Endothelial cell of umbilical vein (primary cell): ENCODE measurements at regions not wholly inside any gene's neighbourhood (a gene's known extent, or its start where the extent isn't known, plus 50 kb on each side); places are given as distances from the start of the nearest gene placed in this dataset.

ENCODE experiments used
- BruUV-seq: library from RNA; stranded (reverse); fragments of 400-500 nt; replicated peaks from 2 replicates; lab custom pipeline; 2021; lab: Mats Ljungman, UMichigan
- CTCF ChIA-PET: fragments of 300-600, 350-600 bp; sonication (Branson Sonifier 250); formaldehyde crosslinking; loops from one replicate; lab custom pipeline; 2021; ENCODE audit warnings: antibody characterized with exemption, inconsistent platforms; lab: Charles Lee
- POLR2A ChIA-PET: fragments of 300-600, 350-600 bp; sonication (Branson Sonifier 250); formaldehyde crosslinking; loops from one replicate; lab custom pipeline; 2021; ENCODE audit warnings: antibody characterized with exemption, inconsistent platforms; lab: Charles Lee
- DNase-seq: peaks from one replicate; pipeline ENCODE4 v3.0.0-alpha.2; 2011; ENCODE audit warnings: low read depth, low spot score
- FAIRE-seq: peaks from 2 replicates; lab custom pipeline; 2011; peaks lifted over from hg19 to GRCh38; lab: Jason Lieb, UNC
- H2AFZ ChIP-seq: 2 replicates; pipeline ENCODE4 v1.6.0; 2012; ENCODE audit warnings: low read depth, low read length, control low read depth, inconsistent platforms
- H3K27ac ChIP-seq: 2 replicates; pipeline ENCODE4 v1.5.1; 2011; ENCODE audit warnings: low read depth, mild to moderate bottlenecking, control low read depth, low read length, moderate library complexity; ENCODE audit not compliant: insufficient read depth
- H3K27me3 ChIP-seq, 2 experiments: 2 replicates each; pipeline versions ENCODE4 v1.6.0 to v1.6.1; 2011; ENCODE audit warnings: low read length in 2 of 2, mixed read lengths in 1 of 2; ENCODE audit not compliant: control insufficient read depth in 2 of 2, insufficient read depth in 2 of 2
- H3K36me3 ChIP-seq, 2 experiments: 2 replicates in 1 of 2; 3 replicates in 1 of 2; pipeline ENCODE4 v1.5.1; 2011; ENCODE audit warnings: low read length in 2 of 2, mild to moderate bottlenecking in 1 of 2, moderate library complexity in 1 of 2; ENCODE audit not compliant: control insufficient read depth in 2 of 2, insufficient read depth in 2 of 2; ENCODE audit errors: extremely low read depth in 1 of 2
- H3K4me1 ChIP-seq: 3 replicates; pipeline ENCODE4 v1.5.1; 2011; ENCODE audit warnings: mild to moderate bottlenecking, low read length; ENCODE audit not compliant: control insufficient read depth, insufficient read depth; ENCODE audit errors: extremely low read depth
- H3K4me2 ChIP-seq: 2 replicates; pipeline ENCODE4 v1.6.1; 2011; ENCODE audit warnings: low read length, control low read depth, mixed read lengths; ENCODE audit not compliant: insufficient read depth
- H3K4me3 ChIP-seq, 3 experiments: fragments of 200-600 bp in 1 of 3; sonication (generic), shearing (Covaris generic) in 1 of 3; replicated peaks in 1 of 3; 2 replicates each; pipeline ENCODE4 v1.5.1; 2011 to 2016; ENCODE audit warnings: control low read depth in 3 of 3, low read length in 3 of 3, mild to moderate bottlenecking in 2 of 3, inconsistent platforms in 1 of 3, low read depth in 1 of 3, moderate library complexity in 1 of 3; ENCODE audit not compliant: insufficient read depth in 1 of 3
- H3K79me2 ChIP-seq: 2 replicates; pipeline ENCODE4 v1.6.0; 2012; ENCODE audit warnings: low read length, inconsistent platforms; ENCODE audit not compliant: control insufficient read depth, insufficient read depth
- H3K9ac ChIP-seq: replicated peaks from 2 replicates; pipeline ENCODE3; 2011; ENCODE audit warnings: low read length, control low read depth; ENCODE audit not compliant: insufficient read depth; ENCODE audit errors: extremely low read depth
- H3K9me1 ChIP-seq: replicated peaks from 3 replicates; pipeline ENCODE4 v1.6.0; 2011; ENCODE audit warnings: mild to moderate bottlenecking, low read length; ENCODE audit not compliant: control insufficient read depth, insufficient read depth; ENCODE audit errors: extremely low read depth
- H3K9me3 ChIP-seq: replicated peaks from 2 replicates; pipeline ENCODE4 v1.5.1; 2012; ENCODE audit warnings: low read length, inconsistent platforms; ENCODE audit not compliant: control insufficient read depth, insufficient read depth
- H4K20me1 ChIP-seq: replicated peaks from 2 replicates; pipeline ENCODE3; 2011; ENCODE audit warnings: mild to moderate bottlenecking, low read length; ENCODE audit not compliant: control insufficient read depth, insufficient read depth; ENCODE audit errors: extremely low read depth
- CTCF ChIP-seq, 2 donors: IDR thresholded peaks; 1 replicate in 1 of 2; 2 replicates in 1 of 2; pipeline ENCODE4 v1.5.1; 2011; ENCODE audit warnings: low read length in 2 of 2, mild to moderate bottlenecking in 2 of 2, moderate library complexity in 2 of 2, control low read depth in 1 of 2, inconsistent platforms in 1 of 2, low read depth in 1 of 2; ENCODE audit not compliant: insufficient read depth in 1 of 2; ENCODE audit errors: extremely low read depth in 1 of 2
- EZH2 ChIP-seq: IDR thresholded peaks from 2 replicates; pipeline ENCODE4 v1.6.1; 2012; ENCODE audit warnings: borderline replicate concordance, low read depth, mild to moderate bottlenecking, moderate library complexity, low read length, inconsistent platforms; ENCODE audit not compliant: severe bottlenecking
- FOS ChIP-seq: IDR thresholded peaks from 2 replicates; pipeline ENCODE4 v1.6.1; 2011; ENCODE audit warnings: mild to moderate bottlenecking, low read length, moderate library complexity, borderline replicate concordance; ENCODE audit not compliant: insufficient read depth
- GATA2 ChIP-seq: IDR thresholded peaks from 2 replicates; pipeline ENCODE4 v1.7.0; 2011; ENCODE audit warnings: low read depth, mild to moderate bottlenecking, moderate library complexity, mixed read lengths, low read length; ENCODE audit not compliant: insufficient read length, insufficient read depth
- JUN ChIP-seq: IDR thresholded peaks from 2 replicates; pipeline ENCODE4 v1.6.1; 2011; ENCODE audit warnings: borderline replicate concordance, low read depth; ENCODE audit not compliant: insufficient read length, insufficient read depth
- MAX ChIP-seq: IDR thresholded peaks from 2 replicates; pipeline ENCODE4 v1.6.1; 2011; ENCODE audit not compliant: insufficient read depth, insufficient read length
- MYC ChIP-seq: IDR thresholded peaks from one replicate; pipeline ENCODE4 v1.6.1; 2011; ENCODE audit warnings: mild to moderate bottlenecking, low read depth, low read length
- POLR2A ChIP-seq: IDR thresholded peaks from 2 replicates; pipeline ENCODE4 v1.6.1; 2012; ENCODE audit warnings: low read depth, mild to moderate bottlenecking, control low read depth, low read length
- POLR2AphosphoS5 ChIP-seq: IDR thresholded peaks from 2 replicates; pipeline ENCODE4 v1.6.1; 2012; ENCODE audit warnings: low read depth, mild to moderate bottlenecking, control low read depth, low read length, moderate library complexity; ENCODE audit not compliant: insufficient read depth
- dilution Hi-C: fragments of 300-500 bp; cut with MboI; formaldehyde crosslinking; loops from one replicate; pipeline ENCODE4 v1.15.0; 2019; ENCODE audit warnings: low sequenced_read_pairs; ENCODE audit not compliant: extremely low pct_ligation_motif_present
- intact Hi-C: fragments of 100-400 bp; cut with micrococcal nuclease; formaldehyde crosslinking; loops from one replicate; pipeline ENCODE4 v1.10.0; 2022

- Histone ChIP-seq H3K9ac (no peak overlapping the region), H3K36me3 (no peaks in the 10 kb centered on the region), H2AFZ (no peak overlapping the region), H3K27ac (no peak overlapping the region), H3K27me3 (no peaks in the 10 kb centered on the region), H3K9me1 (no peaks in the 10 kb centered on the region), H3K4me1 (no peaks in the 10 kb centered on the region), H3K9me3 (no peaks in the 10 kb centered on the region), H3K4me3 (no peak overlapping the region), H3K4me2 (no peak overlapping the region), H4K20me1 (no peaks in the 10 kb centered on the region), H3K79me2 (no peaks in the 10 kb centered on the region)
- no TSS peak for BruUV-seq
- no peak for FAIRE-seq
- dilution Hi-C loops = no loop called here
- intact Hi-C loops = no loop called here
- no peak for DNase-seq
- ChIA-PET POLR2A (no interaction called here), CTCF (no interaction called here)
- no peak for TF ChIP-seq POLR2AphosphoS5
- no peak for TF ChIP-seq EZH2
- TF ChIP-seq JUN = no peak
- no peak for TF ChIP-seq CTCF (IDR thresholded peaks at IDR 0.05; ENCODE audit: extremely low read depth in 1 of 2, insufficient read depth in 1 of 2, low read depth in 1 of 2, low read length in 2 of 2)
- TF ChIP-seq POLR2A = no peak
- TF ChIP-seq FOS = no peak
- no peak for TF ChIP-seq MAX
- no peak for TF ChIP-seq MYC
- no peak for TF ChIP-seq GATA2
Observed at GRCh38 chr6:44708208-44708607, 320.7 kb downstream of the CDC5L start.
